ENCODE measurements at regions not wholly inside any gene's neighbourhood (a gene's known extent, or its start where the extent isn't known, plus 50 kb on each side); places are given as distances from the start of the nearest gene placed in this dataset.

GRCh38 chr3:72092778-72093177 lies 307.8 kb upstream of the PROK2 start:
- Histone ChIP-seq H3K79me2 (ENCODE audit: low read depth) (no peaks in the 10 kb centered on the region), H3K27ac (no peak overlapping the region), H3F3A (ENCODE audit: insufficient read depth, low read depth) (no peaks in the 10 kb centered on the region), H3K4me2 (no peak overlapping the region), H3K9me2 (ENCODE audit: insufficient read depth) (no peaks in the 10 kb centered on the region), H3K27me3 (ENCODE audit: insufficient read depth, low read depth) (peaks cover 23% of the 10 kb centered on the region), H2AFZ (no peak overlapping the region), H3K4me3 (no peak overlapping the region), H3K36me3 (ENCODE audit: low read depth) (no peaks in the 10 kb centered on the region), H4K20me1 (ENCODE audit: insufficient read depth) (no peaks in the 10 kb centered on the region), H3K9me3 (ENCODE audit: insufficient read depth, low read depth) (no peaks in the 10 kb centered on the region), H3K4me1 (replicated peaks; ENCODE audit: insufficient read depth) (no peaks in the 10 kb centered on the region)
- BruUV-seq (replicated peaks): no TSS peak
- intact Hi-C loops (cut with micrococcal nuclease; ENCODE audit: unreplicated experiment): no loop called here
- ChIA-PET CTCF (no interaction called here), POLR2A (ENCODE audit: unreplicated experiment) (no interaction called here)
- DNase-seq: no peak
- TF ChIP-seq CTCF (conservative IDR thresholded peaks at IDR 0.05): no peak
- no peak for TF ChIP-seq EZH2 (IDR thresholded peaks at IDR 0.05; ENCODE audit: low read depth)

GRCh38 chr3:72088486-72089025 lies 303.6 kb upstream of the PROK2 start:
- Histone ChIP-seq H3K4me3 (no peak overlapping the region), H3F3A (ENCODE audit: insufficient read depth, low read depth) (no peaks in the 10 kb centered on the region), H3K9me3 (ENCODE audit: insufficient read depth, low read depth) (no peaks in the 10 kb centered on the region), H4K20me1 (ENCODE audit: insufficient read depth) (no peaks in the 10 kb centered on the region), H3K27me3 (ENCODE audit: insufficient read depth, low read depth) (peaks cover 7% of the 10 kb centered on the region), H3K4me2 (no peak overlapping the region), H3K9me2 (ENCODE audit: insufficient read depth) (no peaks in the 10 kb centered on the region), H2AFZ (no peak overlapping the region), H3K4me1 (replicated peaks; ENCODE audit: insufficient read depth) (no peaks in the 10 kb centered on the region), H3K36me3 (ENCODE audit: low read depth) (no peaks in the 10 kb centered on the region), H3K27ac (no peak overlapping the region), H3K79me2 (ENCODE audit: low read depth) (no peaks in the 10 kb centered on the region)
- POLR2A ChIA-PET (ENCODE audit: unreplicated experiment): no interaction called here
- TF ChIP-seq EZH2 (IDR thresholded peaks at IDR 0.05; ENCODE audit: low read depth) (no peak), CTCF (conservative IDR thresholded peaks at IDR 0.05) (no peak)
- BruUV-seq (replicated peaks): no TSS peak
- no peak for DNase-seq
- intact Hi-C loops (cut with micrococcal nuclease; ENCODE audit: unreplicated experiment): no loop called here
- CTCF ChIA-PET: no interaction called here

- Histone ChIP-seq H3K4me1 (replicated peaks; ENCODE audit: insufficient read depth) (no peaks in the 10 kb centered on the region), H4K20me1 (ENCODE audit: insufficient read depth) (no peaks in the 10 kb centered on the region), H2AFZ (no peak overlapping the region), H3K9me2 (ENCODE audit: insufficient read depth) (no peaks in the 10 kb centered on the region), H3K27ac (no peak overlapping the region), H3K4me3 (no peak overlapping the region), H3K4me2 (no peak overlapping the region), H3K27me3 (ENCODE audit: insufficient read depth, low read depth) (no peaks in the 10 kb centered on the region), H3K79me2 (ENCODE audit: low read depth) (no peaks in the 10 kb centered on the region), H3K36me3 (ENCODE audit: low read depth) (no peaks in the 10 kb centered on the region), H3K9me3 (ENCODE audit: insufficient read depth, low read depth) (no peaks in the 10 kb centered on the region), H3F3A (ENCODE audit: insufficient read depth, low read depth) (no peaks in the 10 kb centered on the region)
- DNase-seq: no peak
- POLR2A ChIA-PET (ENCODE audit: unreplicated experiment): no interaction called here
- intact Hi-C loops (cut with micrococcal nuclease; ENCODE audit: unreplicated experiment): no loop called here
- TF ChIP-seq EZH2 (IDR thresholded peaks at IDR 0.05; ENCODE audit: low read depth) (no peak), CTCF (conservative IDR thresholded peaks at IDR 0.05) (no peak)
- CTCF ChIA-PET: no interaction called here
- BruUV-seq (replicated peaks): no TSS peak
Measured at GRCh38 chr3:72087420-72087819, 302.5 kb upstream of the PROK2 start.
